Neural crest cell (in vitro differentiated cells): ENCODE measurements at regions not wholly inside any gene's neighbourhood (a gene's known extent, or its start where the extent isn't known, plus 50 kb on each side); places are given as distances from the start of the nearest gene placed in this dataset.
"Not testable (repeated sequence)": the region's sequence is repeated elsewhere in the genome, so short reads cannot be mapped to it uniquely, and the experiment has no call there.

ENCODE experiments used
- DNase-seq: peaks from one replicate; pipeline ENCODE4 v3.0.0; 2021; ENCODE audit warnings: low read depth, mixed read lengths, low spot score
- H3K27ac Mint-ChIP-seq: one replicate; pipeline ENCODE4 v1.8.0; 2021; ENCODE audit warnings: mild to moderate bottlenecking, mixed read lengths; ENCODE audit not compliant: unreplicated experiment
- H3K27me3 Mint-ChIP-seq: 2 replicates; pipeline ENCODE4 v1.8.0; 2021; ENCODE audit warnings: low read depth, mild to moderate bottlenecking, mixed read lengths
- H3K36me3 Mint-ChIP-seq: 2 replicates; pipeline ENCODE4 v1.8.0; 2021; ENCODE audit warnings: low read depth, mild to moderate bottlenecking, mixed read lengths
- H3K4me1 Mint-ChIP-seq: 2 replicates; pipeline ENCODE4 v1.8.0; 2021; ENCODE audit warnings: mixed read lengths
- H3K4me3 Mint-ChIP-seq: one replicate; pipeline ENCODE4 v1.8.0; 2021; ENCODE audit warnings: mild to moderate bottlenecking, mixed read lengths
- H3K9me3 Mint-ChIP-seq: 2 replicates; pipeline ENCODE4 v1.8.0; 2021; ENCODE audit warnings: mixed read lengths
- TF ChIP-seq, protein P1 (sequence below): fragments of 200-600 bp; sonication (generic); conservative IDR thresholded peaks from 2 replicates; pipeline ENCODE4 v1.5.0; 2021; ENCODE audit warnings: antibody characterized with exemption, mild to moderate bottlenecking

DNA sequence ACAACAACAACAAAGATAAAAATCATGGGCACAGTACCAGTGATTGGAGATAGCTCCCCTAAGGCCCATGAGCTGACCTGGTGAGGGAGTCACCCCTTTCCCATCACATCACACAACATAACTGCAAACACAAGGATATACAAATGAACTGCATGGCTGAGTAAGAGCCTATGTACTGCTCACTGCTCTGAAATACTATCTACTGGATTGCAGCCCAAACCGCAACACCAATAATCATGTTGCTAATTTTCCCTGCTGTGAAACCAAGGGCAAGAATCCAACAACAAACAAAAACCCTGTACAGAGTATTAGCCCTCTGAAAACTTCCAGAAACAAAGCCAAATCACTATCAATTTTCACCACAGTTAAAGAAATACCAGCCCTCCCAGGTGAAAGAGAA, 1893.2 kb downstream of the PCDH9 start:
- TF ChIP-seq, protein P1, sequence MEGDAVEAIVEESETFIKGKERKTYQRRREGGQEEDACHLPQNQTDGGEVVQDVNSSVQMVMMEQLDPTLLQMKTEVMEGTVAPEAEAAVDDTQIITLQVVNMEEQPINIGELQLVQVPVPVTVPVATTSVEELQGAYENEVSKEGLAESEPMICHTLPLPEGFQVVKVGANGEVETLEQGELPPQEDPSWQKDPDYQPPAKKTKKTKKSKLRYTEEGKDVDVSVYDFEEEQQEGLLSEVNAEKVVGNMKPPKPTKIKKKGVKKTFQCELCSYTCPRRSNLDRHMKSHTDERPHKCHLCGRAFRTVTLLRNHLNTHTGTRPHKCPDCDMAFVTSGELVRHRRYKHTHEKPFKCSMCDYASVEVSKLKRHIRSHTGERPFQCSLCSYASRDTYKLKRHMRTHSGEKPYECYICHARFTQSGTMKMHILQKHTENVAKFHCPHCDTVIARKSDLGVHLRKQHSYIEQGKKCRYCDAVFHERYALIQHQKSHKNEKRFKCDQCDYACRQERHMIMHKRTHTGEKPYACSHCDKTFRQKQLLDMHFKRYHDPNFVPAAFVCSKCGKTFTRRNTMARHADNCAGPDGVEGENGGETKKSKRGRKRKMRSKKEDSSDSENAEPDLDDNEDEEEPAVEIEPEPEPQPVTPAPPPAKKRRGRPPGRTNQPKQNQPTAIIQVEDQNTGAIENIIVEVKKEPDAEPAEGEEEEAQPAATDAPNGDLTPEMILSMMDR = no peak
- no peaks in the 10 kb centered on the region for H3K4me1 Mint-ChIP-seq
- peaks cover 2% of the 10 kb centered on the region for H3K9me3 Mint-ChIP-seq
- H3K27me3 Mint-ChIP-seq = no peaks in the 10 kb centered on the region
- no peak overlapping the region for H3K27ac Mint-ChIP-seq
- H3K4me3 Mint-ChIP-seq = no peak overlapping the region
- H3K36me3 Mint-ChIP-seq = no peaks in the 10 kb centered on the region
- DNase-seq = no peak

DNA sequence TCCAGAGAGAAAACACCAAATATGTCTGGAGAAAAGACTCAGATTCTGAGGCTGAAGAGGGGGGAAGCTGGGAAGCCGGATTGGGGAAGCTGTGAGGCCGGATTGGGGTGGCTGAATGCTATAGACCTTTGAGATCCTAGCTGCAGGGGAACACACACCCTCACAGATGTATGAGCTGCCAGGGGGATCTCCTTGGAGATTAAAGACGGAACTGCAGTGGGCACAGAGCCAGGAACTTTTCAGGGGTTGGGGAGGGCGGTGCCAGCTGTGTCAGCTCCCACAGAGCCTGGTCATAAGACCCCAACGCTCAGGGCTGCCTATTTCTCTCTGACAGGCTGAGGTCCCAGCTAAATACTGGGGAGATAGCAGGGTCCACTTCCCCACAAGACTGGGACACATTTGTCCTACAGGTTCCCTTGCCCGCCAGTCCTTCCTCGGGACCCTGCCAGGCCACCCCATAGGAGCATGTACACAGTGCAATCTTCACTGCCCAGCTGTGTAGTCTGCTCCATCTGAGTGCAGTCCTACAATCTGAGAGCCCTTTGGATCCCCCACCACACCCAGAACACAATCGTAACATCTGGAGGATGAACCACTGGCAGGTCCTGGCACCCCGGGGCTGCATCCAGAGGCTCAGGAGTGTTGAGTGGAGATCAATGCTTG, 1893.9 kb downstream of the PCDH9 start:
- no peak for DNase-seq
- Mint-ChIP-seq H3K9me3 (peaks cover 2% of the 10 kb centered on the region), H3K36me3 (no peaks in the 10 kb centered on the region), H3K4me3 (no peak overlapping the region), H3K27me3 (no peaks in the 10 kb centered on the region), H3K4me1 (no peaks in the 10 kb centered on the region), H3K27ac (no peak overlapping the region)
- TF ChIP-seq, protein P1 = no peak

DNA sequence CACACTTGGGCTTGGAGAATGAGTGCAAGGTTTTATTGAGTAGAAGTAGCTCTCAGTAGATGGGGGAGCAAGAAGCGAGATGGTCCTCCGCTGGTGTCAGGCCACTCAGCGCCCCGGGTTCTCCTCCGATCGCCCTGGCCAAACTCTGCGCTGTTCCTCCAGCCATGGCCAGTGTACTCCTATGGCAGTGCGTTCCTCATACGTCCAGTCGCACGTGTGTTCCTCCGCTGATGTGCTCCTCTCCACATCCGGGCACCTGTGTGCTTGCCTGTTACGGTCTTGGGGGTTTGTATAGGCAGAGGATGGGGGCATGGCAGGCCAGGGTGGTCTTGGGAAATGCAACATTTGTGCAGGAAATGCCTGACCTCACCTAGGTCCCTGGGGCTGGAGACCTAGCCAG, 1899.4 kb downstream of the PCDH9 start:
- DNase-seq = no peak

DNA sequence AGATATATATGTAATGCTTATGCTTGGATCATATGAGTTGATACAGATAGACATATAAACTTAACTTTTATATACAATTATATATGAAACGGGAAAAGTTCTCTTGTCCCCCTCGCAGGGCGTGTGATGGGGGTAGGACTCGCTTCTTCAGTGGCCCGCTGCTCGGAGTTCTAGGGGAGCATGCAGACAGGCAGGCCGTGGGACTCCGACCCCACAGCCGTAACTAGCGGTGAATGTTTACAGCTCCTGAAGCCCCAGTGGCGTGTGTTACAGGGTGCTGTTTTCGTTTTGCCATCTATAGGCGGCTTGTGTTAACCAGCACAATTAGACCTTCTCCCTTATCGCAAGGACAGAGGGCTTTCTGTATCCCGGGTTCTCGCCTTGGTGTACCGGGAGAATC, 1899.8 kb downstream of the PCDH9 start:
- Mint-ChIP-seq H3K36me3 (no peaks in the 10 kb centered on the region), H3K4me3 (no peak overlapping the region), H3K27ac (no peak overlapping the region), H3K4me1 (no peaks in the 10 kb centered on the region), H3K27me3 (no peaks in the 10 kb centered on the region), H3K9me3 (no peaks in the 10 kb centered on the region)
- TF ChIP-seq, protein P1 = no peak
- no peak for DNase-seq

More for the DNA sequence above, 1899.4 kb downstream of the PCDH9 start:
- TF ChIP-seq, protein P1 = no peak
- H3K36me3 Mint-ChIP-seq = no peaks in the 10 kb centered on the region
- no peak overlapping the region for H3K4me3 Mint-ChIP-seq
- H3K27ac Mint-ChIP-seq = no peak overlapping the region
- H3K4me1 Mint-ChIP-seq = no peaks in the 10 kb centered on the region
- H3K27me3 Mint-ChIP-seq = no peaks in the 10 kb centered on the region
- no peaks in the 10 kb centered on the region for H3K9me3 Mint-ChIP-seq

DNA sequence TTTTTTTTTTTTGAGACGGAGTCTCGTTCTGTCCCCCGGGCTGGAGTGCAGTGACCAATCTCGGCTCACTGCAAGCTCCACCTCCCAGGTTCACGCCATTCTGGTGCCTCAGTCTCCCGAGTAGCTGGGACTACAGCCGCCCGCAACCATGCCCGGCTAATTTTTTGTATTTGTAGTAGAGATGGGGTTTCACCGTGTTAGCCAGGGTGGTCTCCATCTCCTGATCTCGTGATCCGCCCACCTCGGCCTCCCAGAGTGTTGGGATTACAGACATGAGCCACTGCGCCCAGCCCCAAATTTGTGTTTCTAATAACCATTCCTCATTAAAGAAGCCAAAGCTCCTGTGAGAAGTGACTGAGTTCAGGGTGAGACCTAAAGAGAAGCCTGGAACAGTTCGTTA, 1906.9 kb downstream of the PCDH9 start:
- H3K27me3 Mint-ChIP-seq = not testable (repeated sequence)

DNA sequence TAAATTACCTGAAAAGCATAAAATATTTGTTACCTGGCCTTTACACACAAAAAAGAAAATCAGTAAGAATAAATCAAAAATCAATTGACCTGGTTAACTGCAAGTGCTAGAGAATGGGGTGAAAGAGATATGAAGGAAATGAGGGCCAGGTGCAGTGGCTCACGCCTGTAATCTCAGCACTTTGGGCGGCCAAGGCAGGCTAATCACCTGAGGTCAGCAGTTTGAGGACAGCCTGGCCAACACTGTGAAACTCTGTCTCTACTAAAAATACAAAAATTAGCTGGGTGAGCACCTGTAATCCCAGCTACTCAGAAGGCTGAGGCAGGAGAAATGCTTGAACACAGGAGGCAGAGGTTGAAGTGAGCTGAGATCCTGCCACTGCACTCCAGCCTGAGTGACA, 1908.7 kb downstream of the PCDH9 start:
- not testable (repeated sequence) for DNase-seq, H3K27me3 Mint-ChIP-seq, H3K4me1 Mint-ChIP-seq, H3K9me3 Mint-ChIP-seq, H3K4me3 Mint-ChIP-seq, H3K27ac Mint-ChIP-seq, H3K36me3 Mint-ChIP-seq

More for the DNA sequence above, 1906.9 kb downstream of the PCDH9 start:
- H3K4me1 Mint-ChIP-seq, H3K36me3 Mint-ChIP-seq, H3K27ac Mint-ChIP-seq, DNase-seq, H3K4me3 Mint-ChIP-seq, H3K9me3 Mint-ChIP-seq: not testable (repeated sequence)

DNA sequence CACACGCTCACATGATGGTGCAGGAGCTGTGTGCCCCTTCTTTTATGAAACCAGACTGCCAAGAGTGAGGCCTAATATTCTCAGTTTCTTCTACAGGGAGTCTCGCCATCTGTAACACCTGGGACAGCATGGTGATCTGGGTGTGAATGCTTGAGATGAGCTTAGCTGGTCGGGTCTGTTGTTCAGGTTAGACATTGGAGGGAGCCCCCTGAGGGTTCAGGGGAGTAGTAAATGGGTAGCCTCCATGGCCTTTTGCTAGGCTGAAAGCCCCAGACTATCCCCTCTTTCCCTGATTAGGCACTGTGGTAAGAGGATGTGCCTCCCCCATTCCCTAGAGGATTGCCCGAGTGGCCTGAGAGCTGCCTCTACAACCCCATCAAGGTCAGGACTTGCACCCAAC, 1916.1 kb downstream of the PCDH9 start:
- H3K27me3 Mint-ChIP-seq = no peaks in the 10 kb centered on the region
- no peak overlapping the region for H3K4me3 Mint-ChIP-seq
- H3K36me3 Mint-ChIP-seq = peaks cover 5% of the 10 kb centered on the region
- no peak overlapping the region for H3K27ac Mint-ChIP-seq
- TF ChIP-seq, protein P1 = no peak
- DNase-seq = no peak
- H3K9me3 Mint-ChIP-seq = peaks cover 14% of the 10 kb centered on the region
- H3K4me1 Mint-ChIP-seq = no peaks in the 10 kb centered on the region
